Neural progenitor cell (in vitro differentiated cells): ENCODE measurements at regions not wholly inside any gene's neighbourhood (a gene's known extent, or its start where the extent isn't known, plus 50 kb on each side); places are given as distances from the start of the nearest gene placed in this dataset.

Source experiments
- EZH2 ChIP-seq: fragments of 200-600 bp; sonication (generic); IDR thresholded peaks from 2 replicates; pipeline ENCODE4 v1.6.1; 2017; ENCODE audit warnings: antibody characterized with exemption, mild to moderate bottlenecking, moderate library complexity
- TF ChIP-seq, protein P1 (sequence below): fragments of 200-600 bp; sonication (generic); IDR thresholded peaks from 2 replicates; pipeline ENCODE4 v1.5.1; 2017; ENCODE audit warnings: antibody characterized with exemption, mild to moderate bottlenecking

- TF ChIP-seq, protein P1, sequence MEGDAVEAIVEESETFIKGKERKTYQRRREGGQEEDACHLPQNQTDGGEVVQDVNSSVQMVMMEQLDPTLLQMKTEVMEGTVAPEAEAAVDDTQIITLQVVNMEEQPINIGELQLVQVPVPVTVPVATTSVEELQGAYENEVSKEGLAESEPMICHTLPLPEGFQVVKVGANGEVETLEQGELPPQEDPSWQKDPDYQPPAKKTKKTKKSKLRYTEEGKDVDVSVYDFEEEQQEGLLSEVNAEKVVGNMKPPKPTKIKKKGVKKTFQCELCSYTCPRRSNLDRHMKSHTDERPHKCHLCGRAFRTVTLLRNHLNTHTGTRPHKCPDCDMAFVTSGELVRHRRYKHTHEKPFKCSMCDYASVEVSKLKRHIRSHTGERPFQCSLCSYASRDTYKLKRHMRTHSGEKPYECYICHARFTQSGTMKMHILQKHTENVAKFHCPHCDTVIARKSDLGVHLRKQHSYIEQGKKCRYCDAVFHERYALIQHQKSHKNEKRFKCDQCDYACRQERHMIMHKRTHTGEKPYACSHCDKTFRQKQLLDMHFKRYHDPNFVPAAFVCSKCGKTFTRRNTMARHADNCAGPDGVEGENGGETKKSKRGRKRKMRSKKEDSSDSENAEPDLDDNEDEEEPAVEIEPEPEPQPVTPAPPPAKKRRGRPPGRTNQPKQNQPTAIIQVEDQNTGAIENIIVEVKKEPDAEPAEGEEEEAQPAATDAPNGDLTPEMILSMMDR = no peak
- TF ChIP-seq EZH2 = no peak
These were observed 1044.5 kb upstream of the NOVA1 start for GRCh38 chr14:27642251-27642866.
